Stimulated activated CD4-positive, alpha-beta T cell treated with anti-CD3 and anti-CD28 coated beads, Interleukin-4, amount 100 ng/mL, for 1 hour (primary cell): ENCODE measurements at regions not wholly inside any gene's neighbourhood (a gene's known extent, or its start where the extent isn't known, plus 50 kb on each side); places are given as distances from the start of the nearest gene placed in this dataset.

ENCODE experiments used
- DNase-seq: peaks from one replicate; pipeline ENCODE4 v3.0.0-alpha.2; 2020

DNA sequence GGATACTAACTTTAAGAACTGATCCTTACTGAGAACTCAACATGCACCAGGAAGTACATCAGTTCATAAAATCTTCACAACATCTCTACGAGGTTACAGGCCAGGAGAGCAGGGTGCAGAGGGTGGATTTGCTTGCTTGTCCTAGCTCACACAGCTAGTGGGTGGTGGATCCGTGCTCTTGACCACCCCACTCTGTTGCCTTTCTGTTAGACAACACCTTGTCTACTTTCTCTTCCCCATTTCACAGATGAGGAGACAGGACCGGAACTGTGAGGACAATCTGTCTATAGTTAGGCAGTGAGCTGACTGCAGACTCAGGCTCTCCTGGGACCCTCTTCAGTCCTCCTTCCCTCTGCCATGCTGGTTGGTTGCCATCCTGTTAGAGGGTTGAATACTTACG is 221.7 kb upstream of the TLE3 start:
- no peak for DNase-seq

DNA sequence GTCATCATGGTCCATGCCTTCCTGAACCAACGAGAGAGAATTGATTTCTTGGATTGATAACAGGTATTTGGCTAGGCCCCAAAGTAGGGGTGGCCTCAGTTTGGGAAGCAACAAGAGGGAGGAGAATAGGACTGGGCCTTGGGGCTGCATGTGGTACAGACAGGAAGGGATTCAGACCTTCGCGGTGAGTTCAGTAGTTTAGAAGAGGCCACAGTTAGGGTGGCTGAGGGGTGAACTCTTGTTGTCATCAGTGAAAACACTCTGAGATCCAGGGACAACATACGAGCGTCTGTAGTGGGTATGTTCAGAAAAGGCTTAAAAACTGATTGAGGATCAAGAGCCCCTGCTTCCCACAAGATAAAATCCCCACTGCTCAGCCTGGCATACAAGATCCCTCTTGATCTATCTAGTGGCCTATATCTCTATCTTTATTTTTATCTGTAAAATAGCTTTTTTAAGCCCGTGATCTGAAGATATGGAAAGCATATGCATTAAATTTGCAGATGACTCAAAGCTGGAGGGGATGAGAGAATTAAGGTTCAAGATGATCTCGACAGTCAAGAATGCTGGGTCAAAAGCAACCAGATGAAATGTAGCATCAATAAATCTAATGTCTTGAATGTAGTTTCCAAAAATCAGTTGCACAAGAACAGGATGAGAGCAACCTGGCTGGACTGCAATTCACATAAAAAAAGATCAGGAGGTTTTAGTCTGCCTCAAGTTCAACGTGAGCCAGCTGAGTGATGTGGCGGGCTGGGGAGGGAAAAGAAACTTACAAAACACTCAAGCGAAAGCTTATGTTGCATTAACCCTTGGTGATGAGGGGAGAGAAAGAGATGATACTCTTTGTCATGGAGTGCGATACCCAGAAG is 221.1 kb upstream of the TLE3 start:
- no peak for DNase-seq

DNA sequence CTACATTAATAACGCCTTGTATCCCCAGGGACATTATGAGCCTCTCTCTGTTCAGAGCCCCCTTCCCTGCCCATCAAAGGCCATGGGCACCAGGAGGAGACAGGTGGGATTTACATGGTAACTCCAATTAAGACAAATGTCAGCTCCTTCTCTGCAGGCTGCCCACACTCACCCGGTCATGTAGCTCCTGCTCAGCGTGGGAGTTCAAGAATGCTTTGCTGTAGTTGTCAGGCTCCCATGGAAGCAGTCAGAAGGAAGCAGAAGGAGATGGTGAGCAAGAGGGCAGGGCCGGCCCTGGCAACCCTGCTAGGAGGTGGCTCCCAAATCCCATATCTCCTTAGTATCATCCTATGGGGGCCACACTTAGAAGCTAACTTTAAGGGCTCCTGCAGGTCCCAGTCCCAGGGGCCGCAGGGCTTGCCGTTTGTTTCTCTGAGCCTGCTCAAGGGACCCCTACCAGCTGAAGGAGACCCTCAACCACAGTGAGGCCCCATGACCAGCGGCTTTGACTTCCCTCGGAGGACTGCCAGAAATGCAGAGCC is 218.4 kb upstream of the TLE3 start:
- no peak for DNase-seq

DNA sequence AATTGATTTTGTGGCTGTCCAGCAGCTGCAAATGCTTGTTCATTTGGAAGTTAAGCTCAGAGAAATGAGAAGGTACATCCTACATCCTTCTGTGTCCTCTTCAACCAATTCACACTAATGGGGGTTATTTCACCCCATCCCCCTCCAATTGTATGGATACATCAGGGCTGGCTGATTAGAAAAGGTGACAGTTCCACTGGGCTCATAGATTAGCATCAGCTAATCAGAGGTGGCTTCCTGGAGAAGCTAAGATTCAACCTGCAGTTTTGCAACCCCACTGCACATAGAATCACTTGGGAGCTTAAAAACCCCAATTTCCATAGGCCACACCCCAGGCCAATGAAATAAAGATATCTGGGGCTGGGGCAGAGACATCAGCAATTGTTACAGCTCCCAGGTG is 217.7 kb upstream of the TLE3 start:
- DNase-seq = no peak

DNA sequence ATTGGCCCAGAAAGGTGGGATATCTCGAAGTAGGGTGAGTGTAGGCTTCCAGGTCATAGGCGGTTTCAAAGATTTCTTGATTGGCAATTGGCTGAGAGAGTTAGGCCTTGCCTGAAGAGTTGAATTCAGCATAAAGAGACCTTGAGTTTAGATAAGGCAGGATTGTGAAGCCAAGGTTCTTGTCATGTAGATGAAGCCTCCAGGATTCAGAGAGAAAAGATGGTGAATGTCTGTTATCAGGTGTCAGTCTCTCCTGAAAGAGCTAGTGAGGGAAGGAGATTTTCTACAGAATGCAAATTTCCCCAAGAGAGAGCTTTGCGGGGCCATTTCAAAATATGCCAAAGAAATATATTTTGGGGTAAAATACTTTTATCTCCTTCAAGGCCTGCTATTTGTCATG is 217.0 kb upstream of the TLE3 start:
- no peak for DNase-seq

DNA sequence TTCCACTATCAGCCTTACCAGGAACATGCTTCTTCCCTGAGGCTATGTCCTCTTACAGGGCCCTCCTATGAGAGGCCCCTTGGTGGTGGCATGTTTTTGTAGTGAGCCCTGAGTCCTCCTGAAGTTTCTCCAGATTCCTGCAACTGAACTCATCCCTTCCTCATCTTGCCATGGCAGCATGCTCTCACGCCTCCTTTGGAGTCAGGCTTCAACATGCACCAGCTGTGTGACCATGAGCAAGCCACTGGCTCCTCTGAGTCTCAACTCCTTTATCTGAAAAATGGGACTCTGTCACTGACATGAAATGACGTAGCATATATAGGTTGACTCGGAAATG is 216.3 kb upstream of the TLE3 start:
- no peak for DNase-seq

DNA sequence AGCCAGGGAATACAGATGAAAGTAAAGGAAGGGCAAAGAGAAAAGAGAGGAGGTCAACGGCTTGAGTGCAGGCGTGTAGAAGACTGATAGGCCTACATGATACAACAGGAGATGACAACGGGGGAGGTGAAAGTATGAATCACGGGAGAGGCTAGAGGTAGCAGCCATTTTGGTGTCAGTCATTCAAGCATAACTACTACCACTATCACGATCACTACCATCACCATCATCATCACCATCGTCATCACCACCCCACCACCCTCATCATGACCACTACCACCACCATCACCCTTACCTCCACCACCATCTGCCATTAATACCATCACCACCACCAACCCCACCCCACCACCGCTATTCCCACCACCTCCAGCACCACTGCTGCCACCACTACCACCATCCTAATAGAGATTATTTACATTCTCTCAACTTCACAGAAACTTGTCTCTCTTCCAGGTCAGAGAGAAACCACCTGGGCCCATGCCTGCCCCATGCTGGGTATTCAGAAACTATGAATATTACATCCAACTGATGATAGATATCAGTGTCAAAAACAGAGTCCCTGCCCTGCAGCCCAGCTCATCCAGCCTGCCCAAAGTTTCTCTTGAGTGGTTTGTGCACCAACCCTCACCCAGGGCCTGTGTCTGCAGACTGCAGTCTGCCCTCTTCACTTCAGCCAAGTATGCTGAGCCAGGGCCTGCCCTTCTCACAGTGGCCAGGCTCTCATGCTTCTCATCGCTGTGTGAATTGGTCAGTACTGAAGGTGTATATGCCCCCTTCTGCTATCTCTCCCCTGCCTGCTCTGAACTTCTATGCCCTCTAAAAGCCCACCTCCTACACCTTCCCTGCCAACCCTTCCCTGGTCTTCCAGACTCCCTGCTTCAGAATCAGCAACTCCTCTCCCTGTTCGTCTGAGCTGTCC is 215.6 kb upstream of the TLE3 start:
- DNase-seq = no peak

DNA sequence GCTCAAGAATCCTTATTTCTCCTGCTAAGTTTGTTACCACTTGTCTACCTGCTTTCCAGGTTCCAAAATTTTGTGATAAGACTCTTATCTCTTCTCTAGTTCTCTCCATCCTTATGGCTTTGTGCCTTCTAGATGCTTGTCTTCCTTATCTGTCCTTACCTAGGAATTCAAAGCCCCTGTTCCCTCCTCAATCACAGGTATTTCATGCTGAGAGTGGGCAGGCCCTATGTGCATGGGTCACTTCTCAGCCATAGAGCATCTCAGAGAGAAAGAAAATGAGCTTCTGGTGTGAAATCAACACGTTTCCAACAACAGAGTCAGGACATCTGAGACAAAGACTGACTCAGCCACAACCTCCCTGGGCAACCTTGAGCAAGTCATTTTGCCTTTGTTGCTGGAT is 214.1 kb upstream of the TLE3 start:
- no peak for DNase-seq

DNA sequence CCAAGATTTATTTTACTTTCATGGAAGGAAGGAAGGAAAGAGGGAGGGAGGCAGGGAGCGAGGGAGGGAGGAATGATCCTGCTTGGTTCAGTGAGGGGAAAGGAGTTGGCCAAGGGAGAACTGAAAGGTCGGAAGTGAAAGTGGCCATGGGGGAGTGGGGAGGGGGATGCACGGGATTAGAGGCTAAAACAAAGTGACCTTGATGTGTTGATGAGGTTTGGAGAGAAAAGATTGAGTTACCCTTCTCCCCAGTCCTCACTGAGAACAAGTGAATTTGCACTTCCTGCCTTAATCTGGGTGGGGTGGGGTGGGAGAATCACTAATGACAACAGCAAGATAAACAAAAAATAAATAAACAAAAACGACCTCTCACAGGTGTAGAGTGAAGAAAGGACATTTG is 212.0 kb upstream of the TLE3 start:
- no peak for DNase-seq

DNA sequence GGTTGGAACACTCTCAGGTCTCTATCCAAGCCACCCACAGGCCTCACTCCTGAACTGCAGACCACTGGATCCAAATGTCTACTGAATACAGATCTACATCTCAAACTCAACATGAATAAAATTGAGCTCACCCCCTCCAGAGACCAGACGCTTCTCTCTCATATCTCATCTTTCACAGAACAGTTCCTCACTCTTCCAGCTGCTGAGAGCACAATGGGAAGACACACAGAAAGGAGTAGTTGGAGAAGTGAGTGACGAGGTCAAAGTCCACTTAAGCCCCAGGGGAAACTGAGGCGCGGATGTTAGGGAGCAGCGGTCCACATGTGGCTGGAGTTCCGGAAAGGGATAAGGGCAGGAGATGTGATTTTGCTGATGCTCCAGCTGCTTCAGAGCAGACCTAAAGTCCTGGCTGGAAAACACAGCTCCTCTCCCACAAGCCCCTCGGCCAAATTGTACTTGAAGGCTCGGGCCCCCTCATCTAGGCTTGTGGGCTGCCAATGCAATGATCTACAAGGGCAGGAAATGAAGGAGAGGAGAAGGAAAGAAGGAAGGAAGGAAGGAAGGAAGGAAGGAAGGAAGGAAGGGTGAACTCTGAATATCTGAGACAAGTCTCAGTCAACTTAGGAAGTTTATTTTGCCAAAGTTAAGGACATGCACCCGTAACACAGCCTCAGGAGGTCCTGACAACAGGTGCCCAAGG is 211.2 kb upstream of the TLE3 start:
- DNase-seq = no peak

DNA sequence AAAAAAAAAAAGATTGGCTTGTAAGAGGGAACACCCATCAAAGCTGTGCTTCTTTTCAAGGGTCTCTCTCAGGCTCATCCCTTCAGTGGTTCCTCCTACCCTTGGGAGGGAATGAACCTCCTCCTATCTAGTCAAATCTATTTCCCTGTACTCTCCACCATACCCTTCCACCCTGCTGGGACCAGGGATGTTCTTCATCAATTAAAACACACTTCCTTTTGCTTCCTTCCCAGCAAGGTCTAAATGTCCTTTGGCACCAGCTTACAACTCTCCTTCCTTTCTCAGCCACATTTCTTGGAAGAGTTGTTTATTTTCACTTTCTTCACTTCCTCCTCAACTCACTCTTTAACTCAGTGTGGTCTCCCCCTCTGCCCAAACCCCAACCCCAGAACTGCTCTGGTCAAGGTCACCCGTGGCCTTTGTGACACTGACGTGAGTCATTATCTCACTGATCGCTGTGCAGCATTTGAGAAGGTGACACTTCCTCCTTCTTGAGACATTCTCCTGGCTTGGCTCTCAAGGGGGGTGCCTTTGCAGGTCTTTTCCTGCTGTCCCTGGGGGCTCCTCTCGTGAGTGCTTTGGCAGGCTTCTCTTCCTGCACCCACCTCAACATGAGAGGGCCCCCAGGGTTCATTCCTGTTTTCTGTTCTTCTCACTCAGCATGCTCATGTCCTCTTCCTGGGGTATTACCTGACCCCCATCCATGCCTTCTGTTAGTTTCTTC is 210.5 kb upstream of the TLE3 start:
- no peak for DNase-seq

DNA sequence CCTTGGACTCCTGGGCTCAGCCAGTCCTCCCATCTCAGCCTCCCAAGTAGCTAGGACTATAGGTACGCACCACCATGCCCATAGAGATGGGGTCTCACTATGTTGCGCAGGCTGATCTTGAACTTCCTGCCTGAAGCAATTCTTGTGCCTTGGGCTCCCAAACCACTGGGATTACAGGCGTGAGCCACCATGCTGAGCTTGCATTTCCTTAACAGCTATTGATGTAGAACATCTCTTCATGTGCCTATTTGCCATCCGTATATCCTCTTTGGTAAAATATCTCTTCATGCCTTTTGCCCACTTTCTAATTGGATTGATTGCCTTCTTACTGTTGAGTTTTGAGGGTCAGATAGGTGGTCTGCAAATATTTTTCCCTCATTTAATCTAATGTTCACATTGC is 208.9 kb upstream of the TLE3 start:
- no peak for DNase-seq

DNA sequence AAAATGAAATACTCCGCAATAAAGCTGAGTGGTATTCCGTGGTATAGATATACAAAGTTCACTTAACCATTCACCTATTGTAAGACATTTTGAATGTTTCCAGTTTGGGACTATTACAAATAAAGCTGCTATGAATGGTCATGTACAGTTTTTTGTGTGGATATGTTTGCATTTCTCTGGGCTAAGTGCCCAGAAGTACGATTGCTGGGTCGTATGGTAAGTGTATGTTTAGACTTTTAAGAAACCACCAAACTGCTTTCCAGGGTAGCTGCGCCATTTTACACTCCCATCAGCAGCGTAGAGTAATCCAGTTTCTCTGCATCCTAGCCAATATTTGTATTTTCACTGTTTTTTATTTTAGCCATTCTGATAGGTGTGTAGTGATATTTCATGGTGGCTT is 208.4 kb upstream of the TLE3 start:
- no peak for DNase-seq

DNA sequence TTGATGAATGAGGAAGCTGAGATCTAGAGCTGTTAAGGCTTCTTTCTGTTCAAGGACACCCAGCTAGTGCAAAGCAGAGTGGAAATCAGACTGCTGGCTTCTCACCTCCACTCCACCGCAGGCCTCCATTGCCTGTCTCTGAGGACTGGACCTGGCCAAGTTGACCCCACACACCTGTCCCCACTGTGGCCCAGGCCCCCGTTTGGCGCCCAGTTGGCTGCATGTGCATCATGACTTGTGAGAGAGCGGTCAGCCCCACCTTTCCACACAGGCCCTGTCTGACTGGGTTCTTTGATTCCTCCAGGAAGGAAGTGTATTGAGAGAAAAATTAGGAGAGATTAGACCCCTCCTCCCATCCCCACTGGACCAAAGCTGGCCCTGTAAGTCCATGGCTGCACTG is 206.3 kb upstream of the TLE3 start:
- DNase-seq = no peak

DNA sequence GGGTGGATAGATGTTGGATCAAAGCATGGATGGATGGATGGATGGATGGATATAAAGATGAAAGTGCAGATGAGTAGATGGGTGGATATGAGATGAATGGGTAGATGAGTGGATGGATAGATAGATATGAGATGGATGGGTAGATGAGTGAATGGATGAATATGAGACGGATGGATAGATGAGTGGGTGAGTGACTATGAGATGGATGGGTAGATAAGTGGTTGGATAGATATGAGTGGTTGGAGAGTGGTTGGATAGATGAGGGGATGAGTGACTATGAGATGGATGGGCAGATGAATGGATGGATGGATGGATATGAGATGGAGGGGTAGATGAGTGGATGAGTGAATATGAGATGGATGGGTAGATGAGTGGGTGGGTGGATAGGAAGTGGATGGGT is 204.6 kb upstream of the TLE3 start:
- DNase-seq = no peak

DNA sequence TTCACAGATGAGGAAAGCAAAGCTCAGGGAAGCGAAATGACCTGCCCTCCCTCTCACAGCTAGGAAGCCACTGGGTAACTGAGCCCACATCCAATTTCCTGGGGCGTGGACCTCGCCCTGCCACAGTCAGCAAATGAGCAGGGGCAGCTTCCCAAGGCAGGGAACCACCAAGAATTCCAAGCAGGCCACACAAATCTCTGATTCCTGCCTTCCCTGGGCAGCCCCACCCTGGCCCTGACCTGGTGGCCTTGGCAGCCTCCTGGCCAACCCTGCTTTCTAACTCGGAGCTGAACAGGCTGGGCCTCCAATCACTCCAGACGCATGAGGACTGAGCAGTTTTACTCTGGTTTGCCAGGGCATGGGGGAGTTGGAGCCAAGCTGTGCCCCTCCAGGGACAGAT is 203.7 kb upstream of the TLE3 start:
- DNase-seq = no peak

DNA sequence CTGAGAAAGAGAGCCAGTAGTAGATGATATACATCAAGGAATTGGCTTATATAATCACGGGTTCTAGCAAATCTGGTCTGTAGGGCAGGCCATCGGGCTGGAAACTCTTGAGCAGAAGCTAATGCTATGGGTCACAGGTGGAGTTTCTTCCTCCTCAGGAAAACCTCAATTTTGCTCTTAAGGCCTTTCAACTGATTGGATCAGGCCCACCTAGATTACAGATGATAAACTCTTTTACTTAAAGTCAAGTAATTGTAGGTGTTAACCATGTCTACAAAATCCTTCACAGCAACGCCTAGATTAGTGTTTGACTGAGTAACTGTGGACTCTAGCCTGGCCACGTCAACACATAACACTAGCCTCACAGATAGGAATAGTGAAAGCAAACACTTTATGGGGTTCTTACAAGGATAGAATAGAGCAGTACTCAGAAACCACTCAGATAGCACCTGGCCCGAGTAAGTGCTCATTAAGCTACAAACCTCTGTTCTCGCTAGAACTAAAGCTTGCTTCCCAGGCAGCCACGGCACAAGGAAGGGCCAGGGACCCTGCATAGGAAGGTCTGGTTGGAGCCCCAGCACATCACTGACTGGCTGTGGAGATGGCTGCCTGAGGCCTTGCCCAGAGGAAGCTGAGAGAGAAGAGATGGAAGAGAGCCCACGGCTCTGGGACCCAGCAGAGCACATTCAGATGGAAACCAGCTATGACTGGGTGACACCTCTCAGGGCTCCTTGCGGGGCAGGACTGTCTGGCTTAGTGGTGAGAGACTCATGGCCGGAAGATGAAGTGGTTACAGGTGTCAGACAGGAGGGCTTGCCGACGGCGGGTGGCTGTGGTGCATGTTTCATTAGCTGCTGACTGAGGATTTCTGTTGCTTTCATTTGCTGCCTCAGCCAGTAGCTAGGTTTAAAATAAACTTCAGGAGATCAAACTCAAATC is 202.5 kb upstream of the TLE3 start:
- peak; percentile 63 for DNase-seq

DNA sequence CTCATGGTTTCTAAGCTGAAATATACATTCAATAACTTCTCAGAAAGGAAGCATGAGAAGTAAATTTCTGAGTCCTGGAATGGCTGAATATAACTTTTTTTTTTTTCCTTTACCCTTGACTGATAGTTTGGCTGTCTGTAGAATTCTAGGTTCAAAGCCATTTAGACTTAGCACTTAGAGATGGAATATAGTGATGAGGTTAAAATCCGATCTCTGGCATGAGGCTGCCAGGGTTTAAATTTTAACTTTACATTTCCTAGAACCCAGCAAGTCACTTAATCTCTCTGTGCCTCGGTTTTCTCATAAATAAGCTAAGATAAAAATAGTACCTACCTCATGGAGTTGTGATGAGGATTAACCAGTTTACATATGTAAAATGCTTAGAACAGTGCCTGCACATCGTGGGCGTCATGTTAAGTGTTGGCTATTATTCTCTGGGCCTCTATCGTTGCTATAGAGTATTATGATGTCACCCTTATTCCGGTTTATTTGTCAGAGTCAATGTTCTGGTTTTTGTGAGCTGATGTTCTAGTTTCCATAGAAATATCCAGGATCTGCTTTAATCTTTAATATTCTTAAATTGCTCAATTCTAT is 199.8 kb upstream of the TLE3 start:
- no peak for DNase-seq

DNA sequence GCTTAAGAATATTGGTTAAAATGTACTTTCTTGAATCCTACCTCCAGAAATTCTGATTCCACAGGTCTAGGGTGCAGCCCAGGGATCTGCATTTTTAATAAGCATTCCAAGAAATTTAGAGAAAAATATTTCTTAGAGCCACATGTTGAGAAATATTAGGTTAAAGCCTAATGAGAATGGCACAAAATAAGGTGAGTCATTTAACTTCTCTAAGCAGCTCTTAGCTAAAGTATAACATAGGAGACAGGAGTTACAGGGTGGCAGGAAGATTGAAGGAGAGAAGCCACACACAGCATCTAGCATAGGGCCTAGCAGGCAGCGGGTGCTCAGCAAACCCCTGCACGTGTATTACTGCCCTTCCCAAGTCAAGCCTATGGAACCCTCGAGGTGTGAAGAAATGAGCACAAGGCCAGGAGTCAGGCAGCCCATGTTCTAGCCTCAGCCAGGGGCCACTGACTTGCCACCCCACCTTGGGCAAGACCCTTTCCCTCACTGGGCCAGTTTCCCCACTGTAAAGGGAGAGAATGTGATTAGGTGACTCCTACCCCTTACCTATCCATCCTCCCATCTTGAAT is 197.1 kb upstream of the TLE3 start:
- no peak for DNase-seq

DNA sequence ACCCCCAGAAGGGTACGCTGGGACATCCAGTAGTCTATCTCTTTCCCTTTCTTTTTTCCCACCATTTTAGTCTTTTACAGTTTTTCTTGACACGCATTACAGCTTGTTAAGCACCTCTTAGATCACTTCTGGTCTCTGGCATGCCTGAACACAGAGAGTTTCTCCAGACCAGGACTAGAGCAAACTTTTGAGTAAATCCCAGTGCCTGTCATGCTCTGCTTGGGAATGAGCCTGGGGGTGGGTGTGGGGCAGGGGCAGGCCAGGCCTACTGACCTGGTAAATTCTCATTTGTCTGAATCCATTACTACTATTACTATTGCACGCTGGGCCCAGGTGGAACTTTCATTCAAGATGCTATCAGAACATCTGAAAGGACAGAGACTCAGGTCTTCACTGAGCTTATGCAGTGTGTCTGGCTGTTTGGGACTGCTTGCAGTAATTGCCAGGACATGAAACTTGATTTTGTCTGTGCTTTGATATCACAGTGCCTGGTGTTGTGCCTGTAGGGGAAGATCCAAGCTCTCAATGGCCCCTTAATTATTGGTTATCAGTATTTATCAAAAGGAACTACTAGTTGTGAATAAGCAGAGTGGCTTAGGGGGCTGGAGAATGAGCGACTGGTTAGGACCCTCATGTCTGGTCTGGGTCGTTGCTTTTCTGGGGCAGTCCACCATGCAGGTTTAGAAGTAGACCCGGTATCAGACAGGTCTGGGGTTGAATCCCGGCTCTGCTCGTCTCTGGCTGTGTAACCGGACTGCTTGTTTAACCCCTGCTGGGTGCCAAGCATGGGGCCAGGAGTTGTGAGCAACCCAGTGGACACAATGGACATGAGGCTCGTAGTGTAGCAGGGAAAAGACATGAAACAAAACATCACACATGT is 196.1 kb upstream of the TLE3 start:
- DNase-seq = no peak
